Prostate gland (tissue), 2 donors: ENCODE measurements at regions not wholly inside any gene's neighbourhood (a gene's known extent, or its start where the extent isn't known, plus 50 kb on each side); places are given as distances from the start of the nearest gene placed in this dataset.

Experiments
- DNase-seq: peaks from one replicate; pipeline ENCODE4 v3.0.0-alpha.2; 2019; ENCODE audit warnings: low spot score
- H3K27ac ChIP-seq, 2 donors: fragments of 200-600 bp; sonication (generic); 2 replicates each; pipeline ENCODE4 v1.5.1; 2017 to 2019
- H3K27me3 ChIP-seq: fragments of 200-600 bp; sonication (generic); replicated peaks from 2 replicates; pipeline ENCODE4 v1.5.1; 2019; ENCODE audit not compliant: insufficient read depth
- H3K36me3 ChIP-seq, 2 donors: fragments of 200-600 bp; sonication (generic); 1 replicate in 1 of 2; 2 replicates in 1 of 2; pipeline versions ENCODE4 v1.5.1 to v1.8.1; 2017 to 2019
- H3K4me1 ChIP-seq: fragments of 200-600 bp; sonication (generic); replicated peaks from 2 replicates; pipeline ENCODE4 v1.5.1; 2019
- H3K4me3 ChIP-seq, 2 donors: fragments of 200-600 bp; sonication (generic); 2 replicates each; pipeline ENCODE4 v1.5.1; 2017 to 2019
- H3K9me3 ChIP-seq: fragments of 200-600 bp; sonication (generic); 2 replicates; pipeline ENCODE4 v1.5.1; 2017
- POLR2A ChIP-seq: fragments of 450-650 bp; IDR thresholded peaks from one replicate; pipeline ENCODE4 v1.6.1; 2016; ENCODE audit warnings: antibody characterized with exemption, mild to moderate bottlenecking
- POLR2AphosphoS5 ChIP-seq: sonication (generic); formaldehyde crosslinking; IDR thresholded peaks from one replicate; pipeline ENCODE4 v1.6.1; 2017; ENCODE audit warnings: antibody characterized with exemption
- WGBS: methylation state at CpG from one replicate; pipeline ENCODE4 v1.1.5; 2018; 5-methylcytosine and 5-hydroxymethylcytosine counted together
- intact Hi-C: fragments of 100-400 bp; cut with DNase I; formaldehyde crosslinking; loops from one replicate; pipeline ENCODE4 v1.14.2; 2022
- TF ChIP-seq, protein P1 (sequence below), 4 experiments: fragments of 200-600 bp in 2 of 4; fragments of 450-650 bp in 2 of 4; sonication (generic) in 2 of 4; IDR thresholded peaks; 1 replicate in 3 of 4; 2 replicates in 1 of 4; pipeline ENCODE4 v1.5.1; 2016 to 2019; ENCODE audit warnings: antibody characterized with exemption in 4 of 4, mild to moderate bottlenecking in 2 of 4, moderate library complexity in 2 of 4

DNA sequence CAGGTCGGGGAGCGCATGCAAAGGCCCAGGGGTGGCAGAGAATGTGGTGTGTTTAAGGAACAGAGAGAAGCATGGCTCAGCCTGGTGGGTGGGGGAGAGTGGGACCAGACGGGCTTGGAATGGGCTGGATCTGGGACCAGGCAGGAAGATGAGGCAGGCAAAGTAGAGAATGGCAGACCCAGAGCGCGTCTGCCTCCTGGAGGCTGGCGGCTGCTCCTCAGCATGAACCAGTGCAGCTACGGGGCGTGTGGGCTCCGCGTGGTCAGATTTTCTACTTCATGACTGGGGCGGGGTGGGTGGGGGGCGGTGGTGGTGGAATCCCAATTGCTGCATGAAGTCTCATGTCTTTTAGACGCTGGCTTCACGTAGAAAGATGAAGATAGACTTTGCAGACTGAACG lies 135.6 kb downstream of the TFAP2C start:
- TF ChIP-seq POLR2A = no peak
- TF ChIP-seq POLR2AphosphoS5 = no peak
- TF ChIP-seq, protein P1, sequence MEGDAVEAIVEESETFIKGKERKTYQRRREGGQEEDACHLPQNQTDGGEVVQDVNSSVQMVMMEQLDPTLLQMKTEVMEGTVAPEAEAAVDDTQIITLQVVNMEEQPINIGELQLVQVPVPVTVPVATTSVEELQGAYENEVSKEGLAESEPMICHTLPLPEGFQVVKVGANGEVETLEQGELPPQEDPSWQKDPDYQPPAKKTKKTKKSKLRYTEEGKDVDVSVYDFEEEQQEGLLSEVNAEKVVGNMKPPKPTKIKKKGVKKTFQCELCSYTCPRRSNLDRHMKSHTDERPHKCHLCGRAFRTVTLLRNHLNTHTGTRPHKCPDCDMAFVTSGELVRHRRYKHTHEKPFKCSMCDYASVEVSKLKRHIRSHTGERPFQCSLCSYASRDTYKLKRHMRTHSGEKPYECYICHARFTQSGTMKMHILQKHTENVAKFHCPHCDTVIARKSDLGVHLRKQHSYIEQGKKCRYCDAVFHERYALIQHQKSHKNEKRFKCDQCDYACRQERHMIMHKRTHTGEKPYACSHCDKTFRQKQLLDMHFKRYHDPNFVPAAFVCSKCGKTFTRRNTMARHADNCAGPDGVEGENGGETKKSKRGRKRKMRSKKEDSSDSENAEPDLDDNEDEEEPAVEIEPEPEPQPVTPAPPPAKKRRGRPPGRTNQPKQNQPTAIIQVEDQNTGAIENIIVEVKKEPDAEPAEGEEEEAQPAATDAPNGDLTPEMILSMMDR (IDR thresholded peaks at IDR 0.05) = no peak
- intact Hi-C loops = no loop called here
- Histone ChIP-seq H3K4me3 (no peak overlapping the region), H3K4me1 (no peaks in the 10 kb centered on the region), H3K27me3 (no peaks in the 10 kb centered on the region), H3K36me3 (no peaks in the 10 kb centered on the region), H3K27ac (no peak overlapping the region), H3K9me3 (no peaks in the 10 kb centered on the region)
- no peak for DNase-seq
- WGBS = 91% methylated on average over 15 of the region's 15 CpGs

GRCh38 chr20:56765172-56766073 lies 136.3 kb downstream of the TFAP2C start:
- H3K27ac ChIP-seq = no peak overlapping the region
- intact Hi-C loops = no loop called here
- no peak for TF ChIP-seq POLR2AphosphoS5
- TF ChIP-seq, protein P1 (IDR thresholded peaks at IDR 0.05) = no peak
- TF ChIP-seq POLR2A = no peak
- WGBS = 44% methylated on average over 12 of the region's 12 CpGs
- H3K4me3 ChIP-seq = no peak overlapping the region
- H3K36me3 ChIP-seq = no peaks in the 10 kb centered on the region
- DNase-seq = peak; percentile 15
- no peaks in the 10 kb centered on the region for H3K4me1 ChIP-seq
- no peaks in the 10 kb centered on the region for H3K9me3 ChIP-seq
- H3K27me3 ChIP-seq = no peaks in the 10 kb centered on the region

DNA sequence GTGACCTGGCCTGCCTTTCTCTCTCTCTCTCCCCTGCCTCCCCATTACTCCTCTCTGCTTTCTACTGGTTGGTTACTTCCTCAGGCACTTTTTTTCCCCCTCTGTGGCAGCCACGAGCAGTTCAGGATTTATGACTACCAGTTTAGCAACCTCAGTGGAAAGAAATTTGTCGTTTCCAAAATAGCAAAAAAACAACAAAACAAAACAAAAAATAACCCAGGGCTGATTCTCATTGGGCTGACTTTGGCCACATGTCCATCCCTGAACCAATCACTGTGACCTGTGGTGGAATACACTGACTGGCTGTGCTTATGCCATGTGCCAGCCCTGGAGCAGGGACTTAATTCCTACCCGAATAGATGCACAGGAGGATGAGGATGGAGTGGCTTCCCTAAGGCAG lies 137.4 kb downstream of the TFAP2C start:
- no peak overlapping the region for H3K4me3 ChIP-seq
- DNase-seq = no peak
- no peaks in the 10 kb centered on the region for H3K4me1 ChIP-seq
- no peaks in the 10 kb centered on the region for H3K36me3 ChIP-seq
- H3K27me3 ChIP-seq = no peaks in the 10 kb centered on the region
- WGBS = 33% methylated on average over 3 of the region's 3 CpGs
- H3K9me3 ChIP-seq = no peaks in the 10 kb centered on the region
- intact Hi-C loops = no loop called here
- TF ChIP-seq, protein P1 (IDR thresholded peaks at IDR 0.05) = no peak
- TF ChIP-seq POLR2A = no peak
- no peak for TF ChIP-seq POLR2AphosphoS5
- no peak overlapping the region for H3K27ac ChIP-seq

DNA sequence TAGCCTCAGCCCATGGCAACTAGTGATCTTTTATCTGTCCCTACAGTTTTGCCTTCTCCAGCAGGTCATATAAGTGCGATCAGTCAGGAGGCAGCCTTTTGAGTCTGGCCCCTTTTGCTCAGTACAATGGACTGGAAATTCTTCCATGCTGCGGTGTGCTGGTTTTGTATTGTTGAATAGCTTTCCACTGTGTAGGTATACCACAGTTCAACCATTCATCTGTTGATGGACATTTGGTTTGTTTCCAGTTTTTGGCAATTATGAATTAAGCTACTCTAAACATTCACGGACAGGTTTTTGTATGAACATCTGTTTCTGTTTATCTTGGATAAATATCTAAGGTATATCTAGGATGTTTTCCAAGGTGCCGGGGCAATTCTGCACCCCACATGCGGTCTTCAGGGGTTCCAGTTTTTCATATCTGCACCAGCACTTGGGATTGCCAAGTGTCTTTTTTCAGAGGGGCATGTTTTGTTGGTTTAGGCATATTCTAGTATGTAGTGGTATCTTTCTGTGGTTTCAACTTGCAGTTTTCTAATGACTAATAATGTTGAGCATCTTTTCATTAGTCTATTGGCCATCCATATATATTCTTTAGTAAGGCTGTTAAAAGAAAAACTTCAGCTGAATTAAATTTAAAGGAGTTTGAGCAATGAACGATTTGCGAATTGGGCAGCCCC lies 141.0 kb downstream of the TFAP2C start:
- no peaks in the 10 kb centered on the region for H3K27me3 ChIP-seq
- TF ChIP-seq, protein P1 (IDR thresholded peaks at IDR 0.05) = no peak
- TF ChIP-seq POLR2AphosphoS5 (no peak), POLR2A (no peak)
- no peak overlapping the region for H3K27ac ChIP-seq
- no peaks in the 10 kb centered on the region for H3K9me3 ChIP-seq
- no peaks in the 10 kb centered on the region for H3K36me3 ChIP-seq
- intact Hi-C loops = no loop called here
- WGBS = 33% methylated on average over 7 of the region's 7 CpGs
- no peak overlapping the region for H3K4me3 ChIP-seq
- DNase-seq = no peak
- no peaks in the 10 kb centered on the region for H3K4me1 ChIP-seq
